Jurkat, Clone E6-1 (cell line): ENCODE measurements at regions not wholly inside any gene's neighbourhood (a gene's known extent, or its start where the extent isn't known, plus 50 kb on each side); places are given as distances from the start of the nearest gene placed in this dataset.
A peak's percentile ranks its signal among the peaks of the same experiment; 100 is the strongest.
"Not testable (repeated sequence)": the region's sequence is repeated elsewhere in the genome, so short reads cannot be mapped to it uniquely, and the experiment has no call there.

Source experiments
- DNase-seq: peaks from one replicate; pipeline ENCODE4 v3.0.0-alpha.2; 2011; ENCODE audit warnings: low read depth, low spot score
- H3K4me3 ChIP-seq: 2 replicates; pipeline ENCODE4 v1.5.1; 2011; ENCODE audit warnings: mild to moderate bottlenecking, low read length, control low read depth, moderate library complexity

DNA sequence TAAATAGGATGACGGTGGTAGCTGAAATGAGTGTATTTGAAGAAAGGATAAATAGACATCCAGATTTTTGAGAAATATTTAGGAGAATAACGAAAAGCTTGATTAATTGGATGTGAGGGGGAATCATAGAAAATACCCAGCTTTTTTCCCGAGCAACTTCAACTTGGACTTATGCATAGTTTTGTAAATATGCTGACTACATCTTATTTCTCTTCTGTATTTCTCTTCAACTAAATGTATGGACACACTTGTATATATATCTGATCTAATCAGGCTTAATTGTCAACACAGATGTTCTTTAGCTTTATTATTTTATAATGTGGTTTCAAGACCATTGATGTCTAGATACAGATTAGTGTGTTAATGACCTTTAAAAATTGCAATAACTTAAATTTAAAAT, 685.0 kb downstream of the SLITRK1 start:
- H3K4me3 ChIP-seq = no peak overlapping the region
- DNase-seq = no peak

DNA sequence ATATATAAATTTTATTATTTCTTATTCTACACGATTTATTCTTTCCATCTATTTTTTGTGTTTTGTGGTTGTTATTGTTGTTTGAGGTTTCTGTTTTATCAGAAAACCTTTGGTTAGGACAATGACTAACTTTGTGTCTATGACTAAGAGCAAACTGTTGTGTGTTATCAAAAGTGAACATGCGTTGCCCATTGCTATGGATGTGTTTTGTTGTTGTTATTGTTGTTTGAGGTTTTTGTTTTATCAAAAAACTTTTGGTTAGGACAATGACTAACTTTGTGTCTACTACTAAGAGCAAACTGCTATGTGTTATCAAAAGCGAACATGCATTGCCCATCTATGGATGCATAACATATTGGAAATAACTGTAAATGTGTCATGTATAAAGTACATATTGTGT, 692.3 kb downstream of the SLITRK1 start:
- no peak overlapping the region for H3K4me3 ChIP-seq
- no peak for DNase-seq

DNA sequence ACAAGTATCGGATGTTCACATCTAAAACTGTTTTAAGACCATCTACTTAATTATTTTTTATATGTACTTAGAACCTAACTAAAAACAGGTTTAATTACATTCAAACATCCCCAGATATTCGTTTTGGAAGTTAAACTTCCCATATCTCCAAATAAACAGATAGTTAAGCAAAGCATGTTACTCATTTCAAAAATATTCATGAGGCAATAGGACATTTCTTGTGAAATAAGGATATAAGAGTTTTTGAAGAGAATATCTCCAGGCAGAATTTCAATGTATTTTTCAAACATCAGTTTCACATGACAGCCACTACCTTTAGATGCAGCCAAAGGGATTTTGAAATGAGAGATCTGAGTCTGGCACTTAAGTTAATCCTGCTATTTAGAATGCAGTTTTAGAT, 697.5 kb downstream of the SLITRK1 start:
- H3K4me3 ChIP-seq = no peak overlapping the region
- DNase-seq = no peak

DNA sequence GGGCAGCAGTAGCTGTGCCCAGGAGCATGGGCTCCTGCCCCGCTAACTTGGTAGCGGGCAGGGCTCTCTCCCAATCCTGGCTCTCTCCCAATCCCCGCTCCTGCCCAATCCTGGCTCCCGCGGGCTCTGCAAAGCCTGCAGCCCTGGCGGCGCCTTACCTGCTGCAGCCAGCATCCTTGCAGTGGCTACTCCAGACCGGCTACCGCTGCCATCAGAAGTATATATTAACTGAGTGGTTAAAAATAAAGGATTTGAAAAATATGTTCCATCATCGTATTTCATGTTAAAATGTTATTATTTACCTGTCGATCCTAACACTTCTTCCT, 698.2 kb downstream of the SLITRK1 start:
- DNase-seq = no peak

DNA sequence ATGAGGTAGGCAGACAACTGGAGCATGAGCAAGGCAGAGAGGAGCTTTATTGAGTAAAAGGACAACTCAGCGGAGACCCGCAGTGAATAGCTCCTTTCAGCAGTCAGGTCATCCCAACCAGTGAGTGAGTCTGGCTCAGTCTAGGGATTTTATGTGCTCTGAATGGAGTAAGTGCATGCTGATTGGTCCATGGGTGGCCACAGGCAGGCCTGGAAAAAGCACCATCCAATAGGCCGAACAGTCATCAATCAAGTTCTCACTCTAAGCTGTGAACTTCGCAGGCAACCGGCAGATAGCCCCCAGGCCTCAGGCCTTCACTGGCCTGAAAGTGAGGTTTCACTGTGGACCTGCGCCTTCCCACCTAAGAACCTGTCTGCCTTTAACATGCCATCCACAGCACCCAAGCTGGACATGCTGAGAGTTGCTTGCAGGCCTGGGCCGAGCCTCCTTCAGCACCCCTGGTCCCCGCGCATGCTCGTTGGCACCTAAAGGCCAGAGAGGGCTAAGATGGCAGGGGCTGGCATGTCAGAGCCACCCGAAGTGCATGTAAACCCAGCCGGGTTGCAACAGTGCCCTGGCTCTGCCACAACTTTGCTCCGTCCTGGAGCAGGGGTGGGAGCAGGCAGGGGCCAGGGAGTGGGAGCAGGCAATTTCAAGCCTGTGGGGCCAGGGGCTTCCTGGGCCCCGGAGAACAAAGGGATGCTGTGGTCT, 698.7 kb downstream of the SLITRK1 start:
- no peak for DNase-seq
- H3K4me3 ChIP-seq = no peak overlapping the region

More for the DNA sequence above, 698.2 kb downstream of the SLITRK1 start:
- no peak overlapping the region for H3K4me3 ChIP-seq

DNA sequence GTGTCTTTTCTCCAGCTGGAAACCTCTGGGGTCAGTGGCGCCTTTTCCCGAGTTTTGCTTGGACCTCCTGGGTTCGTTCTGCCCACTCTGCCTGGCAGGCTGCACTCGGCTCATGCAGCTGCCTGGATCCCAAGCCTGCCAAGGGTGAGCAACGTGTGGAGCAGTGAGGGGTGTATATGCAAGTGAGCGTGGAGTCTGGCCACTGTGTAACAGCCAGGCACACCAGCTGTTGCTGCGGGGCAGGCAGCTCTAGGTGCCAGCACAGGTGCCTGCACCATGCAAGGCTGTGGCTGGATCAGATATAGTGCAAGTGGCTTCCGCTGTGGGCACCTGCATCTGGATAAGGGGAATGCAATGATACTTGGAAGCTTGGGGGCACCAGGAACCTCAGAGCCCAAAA, 699.4 kb downstream of the SLITRK1 start:
- no peak for DNase-seq
- H3K4me3 ChIP-seq = no peak overlapping the region

DNA sequence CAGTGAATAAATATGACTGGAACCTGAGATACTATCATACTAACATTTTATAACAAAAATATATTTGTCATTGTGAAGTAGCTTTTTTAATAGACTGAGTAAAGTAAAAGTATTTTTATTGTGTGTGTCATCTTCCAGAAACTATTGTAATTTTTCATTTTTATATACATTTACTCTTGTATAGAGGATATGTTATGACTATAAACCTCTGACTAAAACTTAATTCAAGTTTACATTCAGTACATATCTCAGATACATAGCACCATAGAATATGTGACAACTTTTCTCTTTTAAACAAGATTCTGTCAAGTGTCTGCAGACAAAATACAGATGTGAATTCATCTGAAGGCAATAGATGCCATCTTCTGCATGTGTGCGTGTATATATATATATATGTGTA, 704.3 kb downstream of the SLITRK1 start:
- no peak overlapping the region for H3K4me3 ChIP-seq
- no peak for DNase-seq

DNA sequence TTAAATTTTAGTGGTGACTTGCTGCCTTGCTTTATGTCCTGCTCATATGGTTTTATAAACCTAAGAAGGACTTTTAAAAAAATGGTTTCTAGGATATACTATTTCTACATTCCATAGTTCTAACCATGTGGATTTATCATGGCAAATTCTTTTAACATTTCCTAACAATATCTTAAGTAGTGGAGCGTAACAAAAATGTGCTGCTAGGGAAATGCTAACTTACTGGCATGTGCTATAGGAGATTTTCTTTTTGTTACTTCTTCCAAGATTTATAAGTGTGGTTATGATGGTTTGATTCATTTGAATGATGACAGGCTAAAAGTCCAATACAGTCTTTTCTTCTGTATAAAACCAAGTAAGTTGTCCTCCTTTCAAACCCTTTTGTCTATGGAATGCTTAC, 713.7 kb downstream of the SLITRK1 start:
- H3K4me3 ChIP-seq = no peak overlapping the region

DNA sequence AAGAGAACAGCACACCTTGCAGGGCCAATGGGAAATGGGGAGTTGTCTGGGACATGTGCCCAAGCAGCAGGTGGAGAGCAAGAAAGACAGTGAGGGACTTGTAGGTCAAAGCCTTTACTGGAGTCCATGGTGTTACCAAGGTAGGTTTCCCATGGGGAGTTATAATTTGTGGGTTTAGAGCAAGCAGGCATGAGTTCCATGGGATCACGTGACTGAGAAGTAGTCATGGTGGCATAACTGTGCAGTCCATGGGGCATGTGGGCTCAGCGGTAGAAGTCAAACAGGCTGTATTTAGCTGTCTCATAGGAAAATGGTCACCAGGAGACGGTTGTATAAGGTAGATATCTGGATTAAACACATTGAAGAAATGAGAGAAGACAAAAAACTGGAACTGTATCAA, 715.1 kb downstream of the SLITRK1 start:
- no peak for DNase-seq
- H3K4me3 ChIP-seq = no peak overlapping the region

More for the DNA sequence above, 713.7 kb downstream of the SLITRK1 start:
- DNase-seq = no peak

DNA sequence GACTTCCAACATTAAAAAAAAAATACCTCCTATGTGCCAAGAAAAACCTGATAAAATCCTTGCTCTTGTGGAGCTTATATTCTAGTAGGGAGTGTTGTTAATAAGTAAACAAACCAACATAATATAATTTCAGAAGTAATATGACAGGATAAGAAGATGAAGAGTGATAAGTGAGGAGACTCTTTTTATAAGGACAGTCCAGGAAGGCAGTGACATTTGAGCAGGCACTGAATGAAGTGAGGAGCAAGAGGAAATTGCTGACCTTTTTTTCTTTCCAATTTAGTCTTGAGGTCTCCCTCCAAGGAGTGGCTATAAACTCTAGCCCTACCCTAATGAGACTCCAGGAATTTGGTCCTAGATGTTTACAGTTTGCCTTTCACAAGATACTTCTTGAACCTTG, 715.7 kb downstream of the SLITRK1 start:
- no peak for DNase-seq

DNA sequence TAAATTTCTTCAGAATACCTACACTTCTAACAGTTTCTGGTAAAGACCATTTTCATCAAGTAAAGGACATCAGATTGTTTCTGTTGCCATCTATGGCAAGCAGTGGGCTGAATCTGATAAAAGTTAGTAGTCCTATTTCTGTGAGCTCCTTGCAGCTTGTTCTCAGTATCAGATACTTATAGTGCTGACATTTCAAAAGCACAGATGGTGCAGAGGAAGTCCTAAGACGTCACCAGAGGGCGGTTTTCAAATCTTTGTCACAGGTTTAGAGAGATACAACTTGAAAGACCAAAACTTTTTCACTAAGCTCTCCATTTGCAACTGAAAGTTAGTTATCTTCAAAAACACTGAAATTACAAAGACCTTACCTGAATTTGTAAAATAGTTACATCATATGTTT, 719.8 kb downstream of the SLITRK1 start:
- H3K4me3 ChIP-seq = no peak overlapping the region
- DNase-seq = peak; percentile 5

More for the DNA sequence above, 715.7 kb downstream of the SLITRK1 start:
- no peak overlapping the region for H3K4me3 ChIP-seq

DNA sequence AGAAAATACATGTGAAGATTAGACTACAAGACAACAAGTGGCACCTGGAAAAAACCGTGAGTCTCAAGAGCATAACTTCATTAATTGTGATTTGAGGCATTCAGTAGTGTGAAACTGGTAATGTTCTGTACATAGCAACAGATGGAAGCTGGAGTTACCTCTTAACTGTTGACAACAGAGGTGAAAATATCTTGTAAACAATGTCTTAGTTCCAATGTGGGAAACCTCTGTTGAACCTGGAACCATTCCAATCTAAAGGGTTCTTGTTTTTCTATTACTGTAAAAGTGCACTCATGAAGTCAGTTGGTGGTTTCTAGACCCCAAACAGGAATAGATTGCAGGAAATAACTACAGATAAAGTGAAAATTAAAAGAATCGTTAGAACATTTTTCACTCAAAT, 728.4 kb downstream of the SLITRK1 start:
- H3K4me3 ChIP-seq = no peak overlapping the region
- DNase-seq = no peak

DNA sequence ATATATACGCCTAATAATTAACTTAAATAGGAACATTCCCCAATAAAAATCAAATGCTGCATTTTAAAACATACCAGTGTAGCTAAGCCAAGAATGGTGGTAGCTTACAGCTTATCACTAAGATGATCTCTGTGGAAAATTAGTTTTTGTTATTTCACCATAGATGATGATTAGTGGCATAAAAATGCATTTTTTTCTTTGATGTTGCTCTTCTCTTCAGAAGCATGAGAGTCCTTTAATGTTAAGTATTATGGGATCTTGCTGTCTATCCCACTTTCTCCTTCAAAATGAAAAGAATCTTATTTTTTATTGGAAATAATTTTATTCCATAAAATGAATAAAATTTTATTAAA, 731.0 kb downstream of the SLITRK1 start:
- DNase-seq = no peak
- no peak overlapping the region for H3K4me3 ChIP-seq

DNA sequence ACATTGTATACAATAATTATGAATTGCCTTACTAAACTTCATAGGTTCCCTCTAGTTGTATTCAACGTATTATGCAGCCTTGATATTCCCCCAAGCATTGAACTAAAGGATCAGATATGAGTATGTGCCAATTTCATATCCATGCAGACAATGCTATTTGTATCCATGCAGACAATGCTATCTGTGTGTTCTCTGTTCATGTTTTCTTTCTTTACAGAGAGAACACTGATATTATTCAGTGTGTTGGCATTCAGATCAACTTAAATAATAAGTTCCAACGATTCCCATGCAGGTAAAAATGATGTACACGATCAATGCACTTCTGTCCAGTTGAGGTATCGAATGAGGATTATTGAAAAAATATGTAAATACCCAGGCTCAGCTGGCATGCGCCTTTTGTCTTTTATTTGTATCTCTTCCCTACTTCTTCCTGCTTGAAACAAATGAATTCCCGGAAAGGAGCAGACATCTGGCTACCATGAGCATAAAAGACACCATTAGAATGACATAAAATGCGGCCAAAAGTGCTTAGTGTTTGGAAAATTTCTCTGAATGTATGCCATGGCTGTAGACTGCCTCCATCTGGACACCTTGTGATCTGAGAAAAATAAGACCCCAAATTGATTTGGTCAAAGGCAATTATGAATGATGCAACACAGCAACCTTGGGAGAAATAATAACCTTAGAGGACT, 731.5 kb downstream of the SLITRK1 start:
- no peak for DNase-seq
- no peak overlapping the region for H3K4me3 ChIP-seq

DNA sequence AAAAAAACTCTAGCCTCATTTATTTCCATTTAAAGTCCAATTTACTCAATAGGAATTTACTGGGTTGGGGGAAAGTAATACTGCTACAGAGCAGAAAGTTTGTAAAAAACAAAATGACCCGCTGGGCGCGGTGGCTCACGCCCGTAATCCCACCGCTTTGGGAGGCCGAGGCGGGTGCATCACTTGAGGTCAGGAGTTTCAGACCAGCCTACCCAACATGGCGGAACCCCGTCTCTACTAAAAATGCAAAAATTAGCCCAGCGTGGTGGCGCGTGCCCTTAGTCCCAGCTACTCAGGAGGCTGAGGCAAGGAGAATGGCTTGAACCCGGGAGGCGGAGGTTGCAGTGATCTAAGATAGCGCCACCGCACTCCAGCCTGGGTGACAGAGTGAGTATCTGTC, 745.6 kb downstream of the SLITRK1 start:
- no peak for DNase-seq
- H3K4me3 ChIP-seq = no peak overlapping the region

DNA sequence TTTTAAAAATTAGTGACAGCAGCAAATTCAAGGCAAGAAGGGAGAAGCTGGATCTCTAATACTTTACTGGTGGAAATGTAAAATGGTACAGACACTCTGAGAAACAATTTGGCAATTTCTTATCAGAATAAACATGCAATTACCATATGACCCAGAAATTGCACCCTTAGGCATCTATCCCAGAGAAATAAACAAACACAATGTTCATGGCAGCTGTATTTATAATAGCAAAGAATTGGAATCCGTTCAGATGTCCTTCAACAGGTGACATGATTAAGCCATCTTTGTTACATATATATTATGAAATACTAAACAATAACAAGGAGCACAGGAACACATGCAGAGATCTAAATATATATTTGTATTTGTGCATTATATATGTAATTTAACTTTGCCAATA, 756.5 kb downstream of the SLITRK1 start:
- no peak overlapping the region for H3K4me3 ChIP-seq
- no peak for DNase-seq

DNA sequence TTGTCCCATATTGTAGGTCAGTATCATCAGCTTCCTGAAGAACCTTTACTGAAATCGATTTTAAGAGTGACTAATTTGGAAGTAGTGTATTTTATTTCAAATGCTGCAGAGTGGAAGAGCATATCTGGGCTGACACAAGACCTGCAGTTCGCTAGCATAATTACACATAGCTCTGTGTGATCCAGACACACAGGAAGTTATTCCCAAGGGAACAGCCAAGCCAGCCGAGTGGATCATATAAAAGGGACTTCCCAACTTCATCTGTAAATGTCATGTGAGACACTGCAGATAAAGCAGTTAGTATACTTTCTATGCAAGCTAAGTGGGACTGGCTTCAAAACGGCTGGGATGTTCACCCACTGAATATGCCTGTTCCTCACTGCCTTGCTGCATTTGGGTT, 760.4 kb downstream of the SLITRK1 start:
- no peak for DNase-seq
- H3K4me3 ChIP-seq = no peak overlapping the region

DNA sequence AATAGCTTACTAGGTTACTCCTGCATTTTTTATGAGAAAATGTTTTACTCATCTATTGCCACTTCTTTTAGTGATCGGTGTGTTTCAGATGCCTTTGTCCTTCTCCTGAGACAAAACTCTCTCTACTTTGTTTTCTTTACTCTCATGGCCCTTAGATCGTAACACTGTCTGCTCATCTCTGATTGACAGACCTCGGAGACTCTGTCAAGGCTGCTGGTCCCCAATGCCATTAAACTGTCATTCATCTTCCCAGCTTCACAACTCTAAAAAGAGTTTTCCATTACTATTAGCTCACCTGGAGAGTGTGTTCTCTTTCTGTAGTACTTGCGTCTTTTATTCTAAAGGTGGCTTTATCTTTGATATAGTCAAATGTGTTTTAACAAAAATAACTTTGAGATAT, 765.2 kb downstream of the SLITRK1 start:
- no peak overlapping the region for H3K4me3 ChIP-seq

DNA sequence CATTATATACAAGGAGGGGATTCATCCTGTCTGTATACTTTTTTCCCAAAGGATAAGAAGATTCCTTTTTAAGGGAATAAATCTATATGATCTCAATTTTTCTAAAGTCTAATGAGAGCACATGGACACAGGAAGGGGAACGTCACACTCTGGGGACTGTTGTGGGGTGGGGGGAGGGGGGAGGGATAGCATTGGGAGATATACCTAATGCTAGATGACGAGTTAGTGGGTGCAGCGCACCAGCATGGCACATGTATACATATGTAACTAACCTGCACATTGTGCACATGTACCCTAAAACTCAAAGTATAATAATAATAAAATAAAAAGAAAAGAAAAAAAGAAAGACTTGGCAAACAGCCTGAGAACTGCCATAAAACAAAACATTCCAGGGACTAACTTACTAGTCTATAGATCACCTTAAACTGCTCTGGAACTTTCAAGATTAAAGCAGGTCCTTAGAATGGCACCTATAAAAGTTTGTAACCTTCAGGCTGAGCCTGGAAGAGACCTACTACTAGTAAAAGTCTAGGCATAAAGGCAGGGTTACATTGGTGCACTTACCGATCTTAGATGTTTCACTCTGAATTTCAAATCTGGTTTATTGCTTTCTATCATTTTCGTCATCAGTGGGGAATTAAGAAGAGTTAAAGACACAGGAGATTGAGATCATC, 780.6 kb downstream of the SLITRK1 start:
- not testable (repeated sequence) for H3K4me3 ChIP-seq, DNase-seq

More for the DNA sequence above, 765.2 kb downstream of the SLITRK1 start:
- DNase-seq = no peak

DNA sequence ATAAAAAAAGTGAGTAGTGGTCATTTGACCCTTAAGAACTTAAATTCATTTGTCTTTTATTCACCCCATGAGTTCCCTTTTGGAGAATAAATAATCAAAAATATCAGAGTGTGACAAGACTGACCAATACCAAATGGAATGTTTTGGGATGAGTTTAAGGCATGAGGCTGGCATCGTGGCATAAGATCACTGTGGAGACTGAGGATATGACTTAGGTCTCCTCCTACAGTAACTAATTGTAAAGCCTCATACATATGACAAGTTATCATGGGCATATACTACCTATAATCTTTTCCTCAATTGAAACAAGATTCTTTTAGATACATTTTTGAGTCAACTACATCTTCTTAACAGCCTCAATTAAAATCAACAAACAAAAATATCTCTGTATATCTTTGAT, 782.0 kb downstream of the SLITRK1 start:
- H3K4me3 ChIP-seq = no peak overlapping the region
- no peak for DNase-seq

DNA sequence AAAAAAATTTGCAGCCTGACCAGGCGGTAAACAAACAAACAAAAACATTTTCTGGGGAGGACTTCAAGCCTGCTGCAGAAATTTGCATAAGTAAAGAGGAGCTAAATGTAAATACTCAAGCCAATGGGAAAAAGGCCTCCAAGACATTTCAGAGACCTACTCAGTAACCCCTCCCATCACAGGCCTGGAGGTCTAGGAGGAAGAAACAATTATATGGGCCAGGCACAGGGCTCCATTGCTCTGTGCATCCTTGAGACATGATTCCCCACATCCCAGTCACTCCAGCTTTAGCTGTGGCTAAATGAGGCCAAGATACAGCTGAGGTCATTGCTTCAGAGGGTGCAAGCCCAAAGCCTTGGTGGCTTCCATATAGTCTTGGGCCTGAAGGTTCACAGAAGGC, 793.4 kb downstream of the SLITRK1 start:
- H3K4me3 ChIP-seq = no peak overlapping the region
- DNase-seq = no peak
